GM19043 (cell line): ENCODE measurements at regions not wholly inside any gene's neighbourhood (a gene's known extent, or its start where the extent isn't known, plus 50 kb on each side); places are given as distances from the start of the nearest gene placed in this dataset.

Experiments used
- ATAC-seq: cut with Tn5 transposase; IDR thresholded peaks from one replicate; pipeline ENCODE4 v1.9.1; 2021; ENCODE audit warnings: low read depth; ENCODE audit not compliant: unreplicated experiment

GRCh38 chrX:45794323-45794994 lies 593.8 kb upstream of the DIPK2B start:
- no peak for ATAC-seq

- ATAC-seq, result no peak
These were observed 588.3 kb upstream of the DIPK2B start for GRCh38 chrX:45788941-45789348.

GRCh38 chrX:45788315-45788714 lies 587.6 kb upstream of the DIPK2B start:
- ATAC-seq, result no peak

GRCh38 chrX:45784590-45784989 lies 583.9 kb upstream of the DIPK2B start:
- no peak for ATAC-seq

GRCh38 chrX:45783002-45783401 lies 582.3 kb upstream of the DIPK2B start:
- no peak for ATAC-seq

- ATAC-seq, result no peak
These were observed 581.4 kb upstream of the DIPK2B start for GRCh38 chrX:45781901-45782553.

GRCh38 chrX:45778616-45779015 lies 577.9 kb upstream of the DIPK2B start:
- no peak for ATAC-seq

GRCh38 chrX:45777366-45777765 lies 576.7 kb upstream of the DIPK2B start:
- no peak for ATAC-seq

GRCh38 chrX:45775468-45775867 lies 574.8 kb upstream of the DIPK2B start:
- ATAC-seq, result no peak

- no peak for ATAC-seq
These were observed 574.3 kb upstream of the DIPK2B start for GRCh38 chrX:45774961-45775360.

- no peak for ATAC-seq
These were observed 572.9 kb upstream of the DIPK2B start for GRCh38 chrX:45773572-45773971.

GRCh38 chrX:45771560-45772340 lies 571.1 kb upstream of the DIPK2B start:
- peak; percentile 37 for ATAC-seq

- ATAC-seq, result no peak
These were observed 570.4 kb upstream of the DIPK2B start for GRCh38 chrX:45771114-45771513.

- ATAC-seq, result peak; percentile 83
These were observed 569.3 kb upstream of the DIPK2B start for GRCh38 chrX:45769761-45770582.

- no peak for ATAC-seq
These were observed 568.1 kb upstream of the DIPK2B start for GRCh38 chrX:45768666-45769236.

GRCh38 chrX:45766981-45767501 lies 566.4 kb upstream of the DIPK2B start:
- no peak for ATAC-seq

- ATAC-seq, result no peak
These were observed 565.1 kb upstream of the DIPK2B start for GRCh38 chrX:45765767-45766166.

- ATAC-seq, result no peak
These were observed 564.6 kb upstream of the DIPK2B start for GRCh38 chrX:45765281-45765680.

- ATAC-seq, result no peak
These were observed 562.3 kb upstream of the DIPK2B start for GRCh38 chrX:45762699-45763647.
